Iris pigment epithelial cell (primary cell): ENCODE measurements at regions not wholly inside any gene's neighbourhood (a gene's known extent, or its start where the extent isn't known, plus 50 kb on each side); places are given as distances from the start of the nearest gene placed in this dataset.
A peak's percentile ranks its signal among the peaks of the same experiment; 100 is the strongest.

Source experiments
- DNase-seq: peaks from one replicate; pipeline ENCODE4 v3.0.0-alpha.2; 2011; ENCODE audit warnings: low read depth

GRCh38 chr10:3902054-3902808 lies 117.2 kb upstream of the KLF6 start:
- peak; percentile 39 for DNase-seq

GRCh38 chr10:3901370-3901769 lies 116.4 kb upstream of the KLF6 start:
- no peak for DNase-seq

- no peak for DNase-seq
These were observed 115.4 kb upstream of the KLF6 start for GRCh38 chr10:3900391-3900790.

GRCh38 chr10:3898821-3899220 lies 113.8 kb upstream of the KLF6 start:
- DNase-seq = no peak

GRCh38 chr10:3897156-3897555 lies 112.1 kb upstream of the KLF6 start:
- DNase-seq = peak; percentile 88

- DNase-seq = no peak
These were observed 111.2 kb upstream of the KLF6 start for GRCh38 chr10:3896161-3896560.

GRCh38 chr10:3895045-3895631 lies 110.1 kb upstream of the KLF6 start:
- peak; percentile 73 for DNase-seq

GRCh38 chr10:3893901-3894563 lies 109.0 kb upstream of the KLF6 start:
- DNase-seq = no peak

GRCh38 chr10:3892440-3893425 lies 107.7 kb upstream of the KLF6 start:
- peak; percentile 73 for DNase-seq

GRCh38 chr10:3891396-3891795 lies 106.4 kb upstream of the KLF6 start:
- DNase-seq = no peak

- no peak for DNase-seq
These were observed 105.8 kb upstream of the KLF6 start for GRCh38 chr10:3890602-3891352.

- peak; percentile 96 for DNase-seq
These were observed 105.0 kb upstream of the KLF6 start for GRCh38 chr10:3889961-3890522.

GRCh38 chr10:3887885-3888476 lies 103.0 kb upstream of the KLF6 start:
- peak; percentile 98 for DNase-seq

GRCh38 chr10:3887404-3887803 lies 102.4 kb upstream of the KLF6 start:
- peak; percentile 32 for DNase-seq

GRCh38 chr10:3886641-3887251 lies 101.7 kb upstream of the KLF6 start:
- DNase-seq = peak; percentile 99

GRCh38 chr10:3886191-3886590 lies 101.2 kb upstream of the KLF6 start:
- peak; percentile 84 for DNase-seq

GRCh38 chr10:3882855-3883254 lies 97.8 kb upstream of the KLF6 start:
- DNase-seq = no peak

GRCh38 chr10:3881622-3882021 lies 96.6 kb upstream of the KLF6 start:
- DNase-seq = no peak

GRCh38 chr10:3879073-3879472 lies 94.1 kb upstream of the KLF6 start:
- peak; percentile 67 for DNase-seq
